CD1c-positive myeloid dendritic cell (primary cell): ENCODE measurements at regions not wholly inside any gene's neighbourhood (a gene's known extent, or its start where the extent isn't known, plus 50 kb on each side); places are given as distances from the start of the nearest gene placed in this dataset.

ENCODE experiments used
- DNase-seq: peaks from one replicate; pipeline ENCODE4 v3.0.0-alpha.2; 2016; ENCODE audit errors: extremely low spot score

- no peak for DNase-seq
Observed at GRCh38 chr11:115905341-115906000, 401.3 kb upstream of the CADM1 start.

- DNase-seq = no peak
Observed at GRCh38 chr11:115903179-115903578, 399.0 kb upstream of the CADM1 start.

- no peak for DNase-seq
Observed at GRCh38 chr11:115901069-115901468, 396.9 kb upstream of the CADM1 start.

GRCh38 chr11:115900111-115900510 lies 395.9 kb upstream of the CADM1 start:
- DNase-seq = no peak

GRCh38 chr11:115897707-115898106 lies 393.5 kb upstream of the CADM1 start:
- no peak for DNase-seq

GRCh38 chr11:115896084-115896483 lies 391.9 kb upstream of the CADM1 start:
- no peak for DNase-seq

GRCh38 chr11:115895594-115895993 lies 391.4 kb upstream of the CADM1 start:
- no peak for DNase-seq

GRCh38 chr11:115894176-115894575 lies 390.0 kb upstream of the CADM1 start:
- no peak for DNase-seq

GRCh38 chr11:115893461-115894099 lies 389.4 kb upstream of the CADM1 start:
- DNase-seq = no peak

- no peak for DNase-seq
Observed at GRCh38 chr11:115892016-115892415, 387.8 kb upstream of the CADM1 start.

- DNase-seq = no peak
Observed at GRCh38 chr11:115891581-115891980, 387.4 kb upstream of the CADM1 start.

- no peak for DNase-seq
Observed at GRCh38 chr11:115890500-115890899, 386.3 kb upstream of the CADM1 start.

- no peak for DNase-seq
Observed at GRCh38 chr11:115889712-115890111, 385.5 kb upstream of the CADM1 start.

GRCh38 chr11:115887727-115888126 lies 383.5 kb upstream of the CADM1 start:
- no peak for DNase-seq

- DNase-seq = no peak
Observed at GRCh38 chr11:115887316-115887715, 383.1 kb upstream of the CADM1 start.

- DNase-seq = no peak
Observed at GRCh38 chr11:115886422-115886733, 382.2 kb upstream of the CADM1 start.

- DNase-seq = no peak
Observed at GRCh38 chr11:115885535-115886421, 381.6 kb upstream of the CADM1 start.

- DNase-seq = no peak
Observed at GRCh38 chr11:115884800-115885534, 380.8 kb upstream of the CADM1 start.

- DNase-seq = no peak
Observed at GRCh38 chr11:115874843-115875242, 370.6 kb upstream of the CADM1 start.

GRCh38 chr11:115873813-115874212 lies 369.6 kb upstream of the CADM1 start:
- DNase-seq = peak; percentile 32

GRCh38 chr11:115872416-115872815 lies 368.2 kb upstream of the CADM1 start:
- DNase-seq = peak; percentile 44

GRCh38 chr11:115871161-115871760 lies 367.0 kb upstream of the CADM1 start:
- DNase-seq = no peak
